HG03565 (cell line): ENCODE measurements at regions not wholly inside any gene's neighbourhood (a gene's known extent, or its start where the extent isn't known, plus 50 kb on each side); places are given as distances from the start of the nearest gene placed in this dataset.

Source experiments
- ATAC-seq: cut with Tn5 transposase; IDR thresholded peaks from one replicate; pipeline ENCODE4 v1.9.1; 2021; ENCODE audit warnings: mild to moderate bottlenecking, moderate library complexity; ENCODE audit not compliant: unreplicated experiment

DNA sequence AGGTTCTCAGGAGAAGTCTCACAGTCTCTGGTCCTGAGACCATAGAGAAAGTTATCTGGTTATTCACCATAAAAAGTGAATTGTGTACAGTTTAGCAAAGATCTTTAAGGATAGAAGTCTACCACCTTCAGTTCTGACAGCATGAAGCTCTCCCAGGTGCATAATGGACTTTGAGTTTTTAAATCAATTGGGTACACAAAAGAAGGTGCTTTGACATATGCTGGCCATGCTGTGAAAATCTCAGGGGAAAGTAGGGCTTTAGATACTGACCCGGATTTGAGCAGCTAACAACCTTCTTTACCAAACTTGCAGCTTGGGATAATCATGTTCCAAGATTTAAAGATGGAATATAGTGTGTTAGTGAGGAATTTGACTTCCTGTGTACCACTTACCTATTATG is 264.2 kb downstream of the ZSWIM6 start:
- ATAC-seq: no peak

DNA sequence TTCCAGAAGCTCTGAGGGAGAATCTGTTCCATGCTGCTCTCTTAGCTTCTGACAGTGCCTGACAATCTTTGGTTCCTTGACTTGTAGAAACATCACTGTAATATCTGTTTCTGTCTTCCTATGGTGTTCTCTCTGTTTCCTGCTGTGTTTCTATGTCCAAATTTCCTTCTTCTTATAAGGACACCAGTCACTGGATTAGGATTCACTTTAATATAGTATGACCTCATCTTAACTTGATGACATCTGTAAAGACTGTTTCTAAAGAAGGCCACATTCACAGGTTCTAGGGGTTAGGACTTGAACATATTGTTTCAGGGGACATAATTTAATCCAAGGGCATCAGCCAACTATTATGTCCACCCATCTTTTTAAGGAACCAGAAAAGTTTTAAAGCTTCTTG is 265.6 kb downstream of the ZSWIM6 start:
- no peak for ATAC-seq

DNA sequence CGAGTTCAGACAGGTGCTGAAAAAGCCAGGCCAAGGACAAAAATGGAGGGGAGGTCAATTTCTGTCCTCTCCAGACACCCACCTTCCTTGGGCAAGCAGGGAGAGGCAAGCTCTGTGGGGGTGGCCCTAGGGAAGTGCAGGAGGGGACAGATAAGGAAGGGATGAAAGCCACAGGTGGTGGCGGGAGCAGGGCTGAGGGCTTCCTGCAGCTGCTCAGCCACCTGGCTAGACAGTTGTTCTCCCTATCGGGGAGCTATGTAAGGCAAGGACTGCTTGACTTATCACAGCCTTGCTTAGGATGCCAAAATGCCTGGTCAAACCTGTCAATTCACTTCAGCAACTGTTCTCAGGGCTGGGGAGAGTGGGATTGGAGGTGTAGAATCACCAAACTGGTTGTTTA is 266.1 kb downstream of the ZSWIM6 start:
- ATAC-seq: no peak

DNA sequence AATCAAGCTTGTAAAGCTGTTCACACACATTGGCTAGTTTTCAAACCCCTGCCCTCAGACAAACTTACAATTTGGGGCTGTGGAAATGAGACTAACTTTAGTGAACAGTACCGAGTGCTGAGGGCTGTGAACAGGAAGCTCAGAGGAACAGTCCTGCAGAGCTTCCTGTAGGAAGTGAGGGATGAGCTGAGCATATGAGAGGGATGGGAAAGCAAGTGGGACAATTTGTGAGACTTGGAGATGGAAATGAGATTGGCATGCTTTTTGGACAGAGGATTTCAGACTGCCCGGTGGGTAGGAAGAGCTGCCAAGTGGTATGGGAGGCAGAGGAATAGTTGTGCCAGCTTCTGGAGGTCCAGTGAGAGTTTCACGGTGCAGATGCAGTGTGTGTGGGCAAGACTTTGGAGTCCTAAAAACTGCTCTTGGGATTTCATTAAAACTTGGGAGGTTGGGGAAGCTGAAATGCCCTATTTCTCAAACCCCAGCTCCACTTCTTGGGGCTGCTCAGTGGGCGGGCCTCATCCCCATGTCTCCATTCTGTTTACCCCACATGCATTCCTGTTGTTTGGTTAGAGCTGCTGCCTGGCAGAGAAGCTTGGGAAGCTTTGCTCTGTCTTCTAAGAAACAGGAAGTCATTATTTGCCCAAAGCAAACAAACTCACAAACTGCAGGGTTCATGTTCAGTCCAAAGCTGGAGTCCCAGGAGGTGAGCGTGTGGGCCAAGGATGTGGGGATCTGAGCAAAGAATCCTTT is 267.5 kb downstream of the ZSWIM6 start:
- no peak for ATAC-seq

DNA sequence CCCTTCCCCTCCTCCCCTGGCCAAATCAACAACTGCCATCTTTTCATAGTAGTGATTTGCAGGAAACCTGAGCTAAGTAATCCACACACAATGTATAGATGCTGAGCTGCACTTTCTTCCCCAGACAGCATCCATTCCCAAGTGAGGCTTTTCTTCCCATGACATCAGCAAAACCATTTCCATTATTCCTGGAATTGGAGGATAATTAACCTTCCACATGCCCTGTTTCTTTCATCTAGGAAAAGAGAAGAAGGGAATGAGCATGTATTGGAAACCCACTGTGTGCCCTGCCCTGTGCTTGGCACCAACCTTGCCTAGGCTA is 268.0 kb downstream of the ZSWIM6 start:
- no peak for ATAC-seq

DNA sequence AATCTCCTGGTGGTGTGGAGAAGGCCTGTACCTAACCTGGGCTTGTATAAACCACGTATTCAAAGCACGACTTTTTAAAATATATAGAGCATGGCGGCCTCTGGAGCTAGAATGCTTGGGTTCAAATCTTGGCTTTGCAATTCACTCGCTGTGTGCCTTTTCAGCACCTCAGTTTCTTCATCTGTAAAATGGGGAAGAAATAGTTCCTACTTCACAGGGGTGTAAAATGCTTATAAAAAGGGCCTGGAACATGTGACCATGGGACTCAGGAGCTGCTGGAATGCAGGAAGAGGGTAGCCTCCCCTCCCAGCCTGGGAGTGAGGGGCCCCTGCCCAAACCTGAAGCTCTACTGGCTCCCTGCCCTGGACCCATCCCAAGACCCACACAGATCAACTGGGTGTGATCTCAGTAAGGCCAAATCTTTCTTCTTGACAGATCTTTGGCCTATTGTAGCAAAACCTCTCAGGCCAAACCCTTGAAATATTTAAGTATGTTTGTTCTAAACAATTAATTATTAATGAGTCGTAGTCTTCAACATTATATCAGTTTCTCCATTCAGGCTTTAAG is 269.0 kb downstream of the ZSWIM6 start:
- no peak for ATAC-seq

DNA sequence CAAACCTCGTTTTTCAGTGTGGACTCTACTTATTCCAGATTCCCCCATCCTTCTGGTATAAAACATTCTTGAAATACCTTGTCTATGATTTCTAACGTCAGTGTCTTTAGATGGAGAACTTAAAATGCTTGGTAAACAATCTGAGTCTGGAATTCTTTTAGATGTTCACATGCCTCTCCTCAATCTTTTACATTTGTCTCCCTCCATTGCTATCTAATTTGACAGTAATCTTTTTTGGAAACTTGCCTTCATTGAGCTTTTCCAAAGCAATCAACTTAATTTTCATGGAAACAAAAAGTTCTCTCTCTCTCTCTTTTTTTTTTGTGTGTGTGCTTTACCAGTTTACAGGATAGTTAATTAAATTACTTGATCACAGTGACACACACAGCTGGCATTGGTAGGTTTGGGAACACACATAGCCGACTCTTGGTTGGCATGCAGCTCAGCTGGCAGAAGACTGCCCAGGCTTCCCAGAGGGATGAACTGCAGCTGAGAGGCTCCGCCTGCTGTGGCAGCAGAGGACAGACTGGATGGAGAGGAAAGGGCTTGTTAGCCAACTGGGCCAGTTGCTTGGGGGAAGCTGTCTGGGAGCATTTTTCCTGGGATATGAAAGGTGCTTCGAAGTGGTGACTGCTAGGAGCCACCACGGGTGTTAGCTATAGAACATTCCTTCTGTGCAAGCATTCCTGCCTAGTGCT is 271.3 kb downstream of the ZSWIM6 start:
- ATAC-seq: no peak

DNA sequence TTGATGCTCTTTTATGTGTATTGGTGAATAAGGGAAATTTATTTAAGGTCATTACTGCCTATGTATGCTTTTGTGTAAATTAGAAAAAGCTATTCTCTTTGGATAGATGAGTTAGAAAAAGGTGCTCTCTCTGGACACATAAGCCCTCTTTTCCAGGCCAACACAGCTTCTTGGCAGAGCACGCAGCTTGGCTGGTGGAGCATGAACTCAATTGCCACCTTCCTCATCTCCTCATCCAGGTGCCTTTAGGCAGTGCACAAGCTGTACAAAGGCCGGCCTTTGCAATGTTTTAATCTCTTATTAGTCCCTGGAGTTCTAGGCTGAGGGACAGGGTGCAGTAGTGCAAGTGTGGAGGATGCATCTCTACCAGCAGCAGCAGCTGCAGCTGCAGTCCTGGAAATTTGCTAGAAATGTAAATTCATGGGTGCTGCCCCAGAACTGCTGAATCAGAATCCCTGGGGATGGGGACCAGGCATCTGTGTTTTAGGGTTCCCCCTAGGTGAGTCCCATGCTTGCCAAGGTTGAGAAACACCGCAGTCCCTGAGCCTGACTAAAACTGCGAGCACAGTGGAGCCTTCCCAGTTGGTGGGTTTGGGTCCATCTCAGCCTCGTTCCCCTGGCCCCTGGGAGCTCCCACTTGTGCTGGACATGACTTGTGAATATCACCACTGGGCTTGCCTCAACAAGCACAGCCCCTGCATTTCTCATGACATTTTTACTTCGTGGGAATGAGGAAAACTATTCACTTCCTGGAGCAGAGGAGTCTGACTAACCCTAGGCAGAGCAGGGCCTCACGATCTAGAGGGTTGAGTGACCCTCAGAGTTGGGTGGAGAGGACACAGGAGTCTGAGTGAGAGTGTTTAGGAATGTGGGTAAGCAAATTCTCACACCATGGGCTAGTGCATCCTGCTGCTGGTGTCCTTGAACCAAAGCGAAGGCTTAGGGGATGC is 272.3 kb downstream of the ZSWIM6 start:
- no peak for ATAC-seq

DNA sequence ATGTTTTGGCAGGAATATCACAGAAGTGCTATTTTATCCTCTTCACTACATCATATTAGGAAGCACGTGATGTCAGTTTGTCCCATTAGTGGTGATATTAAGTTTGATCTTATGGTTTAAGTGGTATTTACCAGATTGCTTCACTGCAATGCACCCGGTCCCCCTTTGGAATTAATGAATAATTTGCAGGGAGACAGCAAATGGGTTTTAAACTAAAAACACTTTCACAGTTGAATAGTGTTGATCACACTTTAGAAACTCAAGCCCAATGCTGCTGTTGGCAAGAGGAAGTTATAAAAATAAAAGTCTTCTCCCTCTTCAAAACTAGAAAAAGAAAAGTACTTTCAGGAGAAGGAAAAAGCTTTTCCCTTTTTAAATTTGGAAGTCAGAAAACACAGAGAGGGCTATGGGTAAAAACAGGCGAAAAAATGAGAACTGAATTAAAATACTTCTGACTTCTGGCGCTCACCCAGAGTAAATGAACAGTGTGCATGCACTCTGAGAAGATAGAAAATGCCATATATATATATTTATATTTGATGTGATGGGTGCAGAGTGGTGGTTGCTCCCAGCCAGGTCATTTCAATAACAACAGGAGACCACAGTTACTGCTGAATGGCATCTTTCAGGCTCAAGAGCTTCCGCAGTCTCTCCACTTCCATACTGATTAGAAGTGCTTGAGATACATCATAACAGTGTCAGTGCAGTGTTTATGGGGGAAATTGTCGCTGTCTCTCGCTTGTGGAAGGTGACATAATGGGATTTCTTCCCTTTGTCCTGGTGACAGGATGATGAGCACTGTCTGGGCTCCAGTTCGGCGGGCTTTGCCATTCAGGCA is 278.0 kb downstream of the ZSWIM6 start:
- no peak for ATAC-seq

DNA sequence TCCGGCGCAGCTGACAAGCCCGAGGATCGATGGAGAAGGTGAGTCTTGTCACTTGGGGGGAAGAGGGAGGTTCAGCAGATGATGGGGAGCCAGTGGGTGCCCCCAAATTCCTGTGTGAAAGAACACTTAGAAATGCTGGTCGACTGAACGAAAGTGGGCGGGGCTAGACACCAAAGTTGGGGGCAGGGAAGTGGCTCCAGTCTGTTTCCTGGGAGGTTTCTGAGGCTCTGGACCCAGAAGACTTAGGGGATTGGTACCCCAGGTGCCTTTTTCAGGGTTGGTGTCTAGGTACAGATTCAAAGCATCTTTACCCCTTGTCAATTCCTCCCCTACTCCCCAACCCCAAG is 278.6 kb downstream of the ZSWIM6 start:
- no peak for ATAC-seq

DNA sequence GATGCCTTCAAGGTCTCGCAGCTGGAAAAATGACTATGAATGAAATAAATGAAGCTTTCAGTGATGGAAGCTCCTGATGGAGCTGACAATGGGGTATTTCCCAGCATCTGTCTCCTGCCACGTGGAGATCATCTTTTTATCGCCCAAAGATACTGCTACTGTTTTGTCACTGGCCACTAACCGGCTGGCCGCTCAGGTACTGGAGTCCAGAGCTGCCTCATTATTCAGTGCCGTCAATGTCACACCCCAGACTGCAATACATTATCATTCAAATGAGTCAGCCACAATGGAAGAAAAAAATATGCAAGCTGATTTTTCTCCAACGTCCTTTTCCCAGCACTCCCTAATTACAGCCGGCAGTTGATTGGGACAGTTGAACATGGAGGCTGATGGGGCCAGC is 280.4 kb downstream of the ZSWIM6 start:
- ATAC-seq: no peak

DNA sequence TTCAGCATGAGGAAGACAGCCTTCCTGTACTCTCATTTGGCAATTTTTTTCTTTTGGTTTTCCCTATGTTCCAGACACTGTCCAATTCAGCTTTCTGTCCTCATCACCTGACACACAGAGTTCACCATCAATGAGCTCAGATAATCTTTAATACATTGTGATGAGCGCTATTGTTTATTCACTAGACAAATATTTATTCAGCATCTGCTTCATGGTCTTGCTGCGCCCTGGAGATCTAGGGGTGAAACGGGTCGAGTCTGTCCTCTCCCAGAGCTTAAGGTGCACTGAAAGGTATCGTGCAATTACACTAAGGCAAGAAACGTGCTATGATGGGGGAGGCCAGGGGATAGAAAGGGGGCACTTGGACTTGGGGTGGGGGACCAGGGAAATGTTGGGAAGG is 281.6 kb downstream of the ZSWIM6 start:
- no peak for ATAC-seq

DNA sequence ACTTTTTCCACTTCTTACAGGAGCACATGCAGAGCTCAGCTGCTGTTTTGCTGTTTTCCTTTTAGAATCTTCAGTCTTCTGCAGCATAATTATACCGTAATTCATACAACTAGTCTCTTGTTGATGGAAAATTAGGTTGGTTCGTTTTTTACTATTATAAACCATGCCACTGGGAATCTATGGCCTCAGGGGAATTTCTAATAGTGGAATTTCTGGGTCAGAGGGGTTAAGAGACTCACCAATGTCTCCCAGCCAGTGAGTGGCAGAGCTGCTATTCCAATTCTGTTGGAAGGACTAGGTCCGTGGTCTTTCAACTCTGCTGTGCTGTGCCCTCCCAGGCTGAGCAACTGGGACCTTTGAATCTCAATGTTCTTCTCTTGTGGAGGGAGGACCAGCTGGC is 282.5 kb downstream of the ZSWIM6 start:
- ATAC-seq: no peak

DNA sequence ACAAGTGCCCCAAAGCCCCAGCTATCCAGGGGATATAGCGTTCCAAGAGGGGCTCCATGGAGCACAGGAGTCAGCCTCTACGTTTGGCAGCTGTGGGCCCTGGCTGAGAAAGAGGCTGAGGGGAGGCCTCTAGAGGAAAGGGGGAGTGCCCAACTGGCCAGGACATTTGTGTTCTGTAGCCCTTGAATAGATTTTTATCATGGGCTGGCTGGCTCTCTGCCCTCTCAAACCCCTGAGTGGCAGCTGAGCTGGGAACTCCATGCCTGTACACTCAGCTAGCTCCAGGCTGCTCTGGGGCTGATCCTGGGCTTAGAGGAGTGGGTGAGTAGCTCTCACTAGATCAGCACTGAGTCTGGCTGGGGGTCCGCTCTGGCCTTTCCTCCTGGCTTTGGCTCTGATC is 285.0 kb downstream of the ZSWIM6 start:
- ATAC-seq: no peak

DNA sequence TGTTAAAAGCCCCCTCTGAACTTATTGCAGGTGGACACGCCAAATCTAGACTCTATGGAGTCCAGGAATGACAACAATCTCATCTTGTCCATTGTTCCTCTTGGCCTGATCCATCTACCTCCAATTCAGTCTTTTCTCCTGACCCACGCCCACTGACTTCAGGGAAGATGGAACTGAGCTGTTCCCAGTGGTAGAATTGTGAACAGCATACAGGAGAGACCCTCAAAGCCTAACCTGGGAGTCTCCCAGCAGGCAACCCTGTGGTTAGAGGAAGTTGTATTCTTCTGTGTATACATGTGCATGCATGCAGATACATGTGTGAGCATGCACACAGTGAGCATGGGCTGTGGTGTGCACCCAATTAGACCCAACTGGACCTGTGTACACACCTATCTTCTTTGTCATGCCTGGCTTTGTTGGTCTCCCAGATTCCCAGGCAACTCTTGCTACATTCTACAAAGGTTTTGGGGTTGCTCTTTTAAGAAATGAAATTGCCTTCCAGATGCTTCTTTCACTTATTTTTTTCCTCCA is 286.0 kb downstream of the ZSWIM6 start:
- ATAC-seq: no peak

DNA sequence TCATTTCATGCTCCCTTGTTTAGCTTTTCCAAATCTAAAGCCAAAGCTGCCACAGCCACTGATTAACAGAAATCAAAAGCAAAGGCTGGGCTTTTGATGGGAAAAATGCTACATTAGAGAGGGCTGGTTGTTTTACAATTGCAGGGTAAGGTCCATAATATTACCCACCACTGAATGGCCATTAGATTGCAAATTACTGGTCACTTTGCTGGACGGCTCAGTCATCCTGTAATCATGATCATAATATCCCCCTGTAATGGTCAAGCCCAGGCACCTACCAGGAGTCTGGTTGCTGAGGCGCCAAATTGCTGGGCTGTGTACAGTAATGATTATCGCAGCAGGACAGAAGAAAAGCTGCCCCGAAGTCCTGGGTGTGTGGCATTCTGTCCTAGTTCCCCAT is 286.5 kb downstream of the ZSWIM6 start:
- ATAC-seq: no peak

DNA sequence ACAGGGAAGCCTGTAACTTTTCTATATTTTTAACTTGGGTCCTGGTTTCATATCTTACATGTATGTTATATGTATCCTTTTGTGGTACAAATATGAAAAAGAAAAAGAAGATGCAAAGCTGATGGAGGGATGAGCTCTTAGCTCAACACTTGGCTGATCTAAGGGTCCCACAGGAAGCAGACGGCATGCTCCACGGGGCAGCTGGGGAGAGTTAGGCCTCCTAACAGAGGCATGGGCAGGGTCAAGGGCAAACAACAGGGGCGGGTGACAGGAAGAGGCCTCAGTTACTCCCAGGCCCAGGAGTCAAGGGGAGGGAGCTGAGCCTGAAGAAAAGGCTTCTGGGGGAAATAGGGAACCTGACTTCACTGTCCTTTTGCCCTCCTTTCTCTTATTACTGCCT is 287.2 kb downstream of the ZSWIM6 start:
- ATAC-seq: no peak

DNA sequence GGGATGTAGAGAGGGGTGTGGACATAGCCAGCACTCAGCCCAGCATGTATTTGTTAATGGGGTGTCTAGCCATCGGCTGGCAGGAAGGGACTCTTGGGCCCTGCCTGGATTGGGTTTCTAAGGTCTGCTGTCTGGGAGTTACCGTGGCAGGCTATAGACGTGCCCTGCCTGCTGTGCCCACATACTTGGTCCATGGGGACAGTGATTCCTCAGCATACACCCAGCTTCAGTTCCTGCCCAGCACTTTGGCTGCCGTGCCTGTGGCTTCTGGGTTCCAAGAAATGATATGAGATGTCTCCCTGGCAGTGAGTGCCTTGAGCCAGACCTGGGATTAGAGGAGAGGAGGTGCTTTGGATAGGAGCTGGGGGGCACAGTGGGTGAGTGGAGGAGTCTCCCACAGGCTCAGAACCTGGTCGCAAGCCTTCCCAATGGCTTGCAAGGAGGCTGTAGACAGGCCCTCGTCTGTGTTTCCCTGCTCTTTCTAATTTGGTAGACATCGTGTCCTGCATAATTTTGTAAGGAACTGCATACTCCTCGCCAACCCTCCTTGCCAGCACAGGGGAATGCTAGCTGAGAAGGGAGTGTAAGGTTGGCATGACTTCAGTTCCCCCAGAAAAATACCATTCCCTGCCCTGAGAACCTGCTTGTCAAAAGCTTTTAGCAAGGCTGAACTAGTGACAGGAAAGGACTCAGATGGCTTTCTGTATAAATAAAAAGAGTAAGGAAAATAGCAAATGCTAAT is 287.9 kb downstream of the ZSWIM6 start:
- ATAC-seq: no peak

DNA sequence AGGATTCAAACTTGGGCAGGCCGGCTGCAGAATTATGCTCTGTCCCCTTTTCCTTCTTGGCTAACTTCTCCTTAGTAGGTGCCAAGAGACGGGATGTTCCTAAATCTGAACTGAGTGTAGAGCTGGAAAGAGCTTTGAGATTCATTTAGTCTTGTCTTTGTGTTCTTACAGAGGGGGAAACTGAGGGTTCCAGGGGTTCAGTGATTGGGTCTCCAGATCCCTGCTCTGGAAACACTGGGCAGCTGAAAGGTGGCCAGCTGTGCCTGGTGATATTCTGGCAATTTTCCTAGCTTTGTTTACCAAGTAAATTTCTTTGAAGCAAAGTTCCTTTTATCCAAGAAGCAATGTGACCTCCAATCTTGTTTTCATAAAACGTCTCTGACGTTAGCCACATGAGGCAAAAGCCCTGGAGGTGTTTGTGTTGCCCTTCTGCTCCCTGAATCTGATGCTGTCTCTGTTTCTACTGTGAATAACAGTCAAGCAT is 288.7 kb downstream of the ZSWIM6 start:
- ATAC-seq: no peak
